ENCODE measurements at regions not wholly inside any gene's neighbourhood (a gene's known extent, or its start where the extent isn't known, plus 50 kb on each side); places are given as distances from the start of the nearest gene placed in this dataset.
"Not testable (repeated sequence)": the region's sequence is repeated elsewhere in the genome, so short reads cannot be mapped to it uniquely, and the experiment has no call there.

DNA sequence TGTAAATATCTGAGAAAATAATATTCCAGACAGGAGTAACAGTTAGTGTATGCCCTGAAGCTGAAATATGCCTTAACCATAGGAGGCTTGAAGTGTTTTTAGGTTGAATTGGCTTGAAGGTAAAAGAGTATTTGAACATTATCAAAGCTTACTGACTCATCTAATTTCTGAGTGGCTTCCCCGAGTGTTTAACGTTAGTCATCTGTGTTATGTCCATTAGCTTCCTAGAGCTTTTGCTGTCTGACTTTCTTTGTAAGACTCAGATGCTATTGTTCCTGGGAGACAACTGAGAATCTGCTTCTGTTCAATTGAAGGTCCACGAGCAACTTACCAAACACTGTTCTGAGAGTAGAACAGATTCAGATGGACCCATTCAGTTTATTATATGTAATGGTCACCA is 656.8 kb upstream of the NECTIN3 start:
- DNase-seq = no peak

- no peak for DNase-seq
Measured at GRCh38 chr3:110419096-110419495, 652.5 kb upstream of the NECTIN3 start.

- DNase-seq = no peak
Measured at GRCh38 chr3:110419601-110420000, 652.0 kb upstream of the NECTIN3 start.

DNA sequence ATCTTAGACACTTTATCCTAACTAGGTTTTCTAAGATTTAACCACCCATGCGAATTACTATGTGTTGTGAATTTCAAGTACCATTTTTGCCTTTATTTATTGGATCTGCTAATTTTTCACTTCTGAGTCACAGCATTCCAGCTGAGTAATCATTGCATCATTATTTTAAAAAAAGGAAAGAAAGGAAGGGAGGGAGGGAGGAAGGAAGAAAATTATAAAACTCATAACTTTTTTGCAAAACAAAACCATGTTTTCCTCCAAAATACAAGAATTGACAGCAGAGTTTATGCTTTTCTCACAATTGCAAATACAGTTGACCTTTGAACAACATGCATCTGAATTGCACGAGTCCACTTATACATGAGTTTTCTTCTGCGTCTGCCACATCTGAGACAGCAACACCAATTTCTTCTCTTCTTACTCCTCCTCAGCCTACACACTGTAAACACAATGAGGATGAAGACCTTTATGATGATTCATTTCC is 651.4 kb upstream of the NECTIN3 start:
- DNase-seq = no peak

- DNase-seq = no peak
Measured at GRCh38 chr3:110423276-110423675, 648.3 kb upstream of the NECTIN3 start.

- no peak for DNase-seq
Measured at GRCh38 chr3:110430146-110430545, 641.5 kb upstream of the NECTIN3 start.

GRCh38 chr3:110436209-110436608 is 635.4 kb upstream of the NECTIN3 start:
- no peak for DNase-seq

- DNase-seq = not testable (repeated sequence)
Measured at GRCh38 chr3:110440066-110440653, 631.5 kb upstream of the NECTIN3 start.

GRCh38 chr3:110454066-110454465 is 617.5 kb upstream of the NECTIN3 start:
- DNase-seq = no peak

- no peak for DNase-seq
Measured at GRCh38 chr3:110456001-110456400, 615.6 kb upstream of the NECTIN3 start.

DNA sequence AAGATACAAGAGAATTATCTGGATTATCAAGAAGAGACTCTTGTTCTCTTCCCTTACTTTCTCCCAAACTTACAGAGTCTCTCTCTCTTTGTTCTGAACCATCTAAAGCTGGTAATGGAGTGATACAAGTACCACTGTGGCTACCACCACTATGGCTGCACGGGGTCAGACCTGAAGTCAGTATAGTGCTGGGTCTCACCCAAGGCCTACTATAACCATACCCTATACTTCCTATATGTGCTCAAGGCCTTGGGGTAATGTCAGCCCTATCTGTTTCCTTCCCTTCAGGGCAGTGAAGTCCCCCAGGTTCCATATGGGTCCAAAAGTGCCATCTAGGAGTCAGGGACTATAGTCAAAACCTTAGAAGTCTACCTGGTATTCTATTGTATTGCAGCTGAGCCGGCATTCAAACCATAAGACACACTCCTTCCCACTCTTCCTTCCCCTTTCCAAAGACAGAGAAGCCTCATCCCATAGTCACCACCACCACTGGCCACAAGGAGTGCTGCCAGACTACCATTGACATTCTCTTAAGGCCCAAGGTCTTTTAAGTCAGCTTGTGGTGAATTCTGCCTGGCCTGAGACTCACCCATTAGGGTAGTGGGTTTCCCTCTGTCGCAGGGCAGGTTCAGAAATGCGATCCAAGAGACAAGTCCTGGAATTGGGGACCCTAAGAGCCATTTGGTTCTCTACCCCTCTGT is 615.0 kb upstream of the NECTIN3 start:
- DNase-seq = no peak

GRCh38 chr3:110457508-110457907 is 614.1 kb upstream of the NECTIN3 start:
- DNase-seq = no peak

GRCh38 chr3:110459021-110459420 is 612.6 kb upstream of the NECTIN3 start:
- DNase-seq = no peak

GRCh38 chr3:110470310-110470709 is 601.3 kb upstream of the NECTIN3 start:
- DNase-seq = no peak

DNA sequence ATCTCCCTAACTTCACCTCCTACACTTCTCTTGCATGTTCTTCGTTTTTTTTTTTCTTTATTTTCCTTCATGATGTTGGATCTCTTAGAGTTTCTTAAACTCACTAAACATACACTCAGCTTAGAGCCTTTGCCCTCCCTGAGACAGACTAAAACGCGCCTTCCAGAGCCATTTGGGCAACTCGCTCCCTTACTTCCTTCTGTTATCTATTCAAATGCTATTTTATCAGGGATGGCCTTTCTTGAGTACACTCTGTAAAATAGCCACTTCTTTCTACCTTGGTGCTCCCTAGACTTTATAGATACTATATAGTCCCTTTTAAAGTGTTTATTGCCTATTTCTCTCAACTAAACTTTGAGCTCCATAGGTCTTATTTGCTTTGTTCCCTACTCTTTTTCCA is 598.2 kb upstream of the NECTIN3 start:
- DNase-seq = no peak

- no peak for DNase-seq
Measured at GRCh38 chr3:110474397-110474796, 597.2 kb upstream of the NECTIN3 start.

GRCh38 chr3:110478377-110479054 is 593.1 kb upstream of the NECTIN3 start:
- DNase-seq = no peak

- DNase-seq = no peak
Measured at GRCh38 chr3:110479731-110480130, 591.9 kb upstream of the NECTIN3 start.

GRCh38 chr3:110485389-110485788 is 586.2 kb upstream of the NECTIN3 start:
- DNase-seq = no peak

GRCh38 chr3:110487840-110488239 is 583.8 kb upstream of the NECTIN3 start:
- no peak for DNase-seq

DNA sequence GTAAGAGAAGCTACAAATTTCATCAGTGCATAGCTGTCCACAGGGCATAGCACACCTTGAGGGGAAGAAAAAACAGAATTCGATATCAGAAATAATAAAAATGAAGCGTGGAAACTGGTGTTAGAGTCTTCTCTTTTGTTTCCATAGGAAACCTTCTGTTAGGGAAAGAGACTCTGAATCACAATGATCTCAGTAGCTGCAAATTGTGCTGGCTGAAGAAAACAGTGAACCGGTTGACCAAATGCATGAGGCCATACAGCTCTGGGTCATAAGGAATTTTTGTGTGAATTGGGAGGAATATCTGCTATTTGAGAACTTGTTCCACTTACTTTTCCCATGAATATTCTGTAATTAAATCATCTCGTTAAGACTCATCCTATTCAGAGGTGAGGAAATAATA is 580.2 kb upstream of the NECTIN3 start:
- DNase-seq = no peak

DNA sequence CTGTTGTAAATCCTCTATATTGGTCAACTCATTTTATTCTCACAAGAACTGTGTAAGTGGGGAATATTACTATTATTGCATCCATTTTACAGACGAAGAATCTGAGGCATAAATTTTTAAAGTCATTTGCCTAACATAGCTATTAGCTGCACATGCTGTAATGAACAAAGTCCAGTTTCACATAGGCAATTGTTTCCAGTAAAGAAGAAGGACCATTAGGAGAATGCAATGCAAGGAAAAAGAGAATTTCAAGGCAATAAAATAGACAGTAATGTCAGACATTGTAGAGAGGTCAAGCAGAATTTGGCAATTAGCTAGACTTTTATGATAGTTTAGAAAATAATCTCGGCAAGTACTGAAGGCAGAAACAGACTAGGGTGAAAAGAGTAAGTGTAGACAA is 578.7 kb upstream of the NECTIN3 start:
- no peak for DNase-seq

DNA sequence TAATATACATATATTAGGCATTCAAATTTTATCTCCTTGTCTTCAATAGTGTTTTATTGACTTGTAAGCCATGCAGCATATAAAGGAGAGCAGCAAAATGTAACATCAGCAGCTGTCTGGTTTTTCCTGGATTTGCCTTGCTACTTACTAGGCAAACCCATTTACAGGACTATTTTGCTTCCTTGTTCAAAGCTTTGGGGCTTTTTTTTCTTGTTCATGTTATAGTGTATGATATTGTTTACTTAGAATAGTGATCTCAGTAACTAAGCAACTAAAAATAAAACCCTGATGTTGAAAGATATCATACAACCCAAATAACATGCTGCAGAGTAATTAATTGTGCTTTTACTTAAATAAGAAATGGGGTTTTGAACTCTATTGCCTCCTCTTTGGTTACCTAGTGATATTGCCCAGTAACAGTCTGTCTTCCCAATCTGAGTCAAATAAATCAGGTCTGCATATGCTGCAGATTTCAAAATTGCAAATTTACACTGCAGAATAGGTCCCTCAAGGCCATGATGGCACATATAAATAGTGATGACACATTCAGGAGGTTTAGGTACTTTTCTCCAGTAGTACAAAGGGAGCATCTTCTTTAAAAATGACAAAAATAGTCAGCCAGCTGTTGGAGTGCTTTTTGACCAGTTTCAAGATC is 578.1 kb upstream of the NECTIN3 start:
- no peak for DNase-seq

GRCh38 chr3:110494093-110494490 is 577.5 kb upstream of the NECTIN3 start:
- DNase-seq = no peak

All from bone marrow (tissue), 2 donors.